GM21737 (cell line): ENCODE measurements at regions not wholly inside any gene's neighbourhood (a gene's known extent, or its start where the extent isn't known, plus 50 kb on each side); places are given as distances from the start of the nearest gene placed in this dataset.

Source experiments
- ATAC-seq: cut with Tn5 transposase; IDR thresholded peaks from one replicate; pipeline ENCODE4 v1.9.1; 2021; ENCODE audit warnings: mild to moderate bottlenecking, moderate library complexity; ENCODE audit not compliant: unreplicated experiment

DNA sequence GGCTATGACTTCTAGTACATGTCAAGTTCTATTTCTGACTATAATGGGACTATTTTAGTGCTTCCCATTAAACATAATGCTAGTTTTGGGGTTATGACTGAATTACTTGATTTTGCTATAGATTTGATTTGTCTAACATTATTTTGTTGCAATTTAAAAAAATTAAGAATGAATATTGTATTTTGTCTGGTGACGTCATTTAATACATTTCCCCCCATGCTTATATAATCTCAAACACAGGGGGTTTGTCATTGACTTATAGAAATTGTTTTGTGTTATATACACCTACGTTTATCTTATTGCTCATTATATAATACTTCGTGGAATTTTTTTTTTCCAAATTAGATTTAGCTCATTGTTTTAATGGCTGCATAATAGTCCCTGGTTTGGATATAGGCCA is 270.3 kb upstream of the VLDLR start:
- ATAC-seq = no peak

DNA sequence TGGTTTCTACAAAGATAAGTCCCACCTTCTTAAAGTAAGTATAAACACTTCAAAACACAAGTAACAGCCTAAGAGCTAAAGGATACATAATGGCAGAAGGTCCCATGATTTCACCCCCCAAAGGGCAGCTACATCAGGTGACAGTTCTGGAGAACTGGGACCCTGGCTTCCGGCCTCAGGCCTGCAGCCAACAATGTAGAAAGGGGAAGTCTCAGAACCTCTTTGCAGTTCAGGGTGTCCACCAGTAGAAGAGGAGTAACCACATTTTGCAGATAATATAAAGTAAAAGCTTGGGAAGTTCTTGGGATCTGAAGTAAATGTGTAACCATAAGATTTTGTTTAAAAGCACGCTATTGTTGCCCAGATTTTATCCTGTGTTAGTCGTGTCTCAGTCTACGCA is 267.4 kb upstream of the VLDLR start:
- no peak for ATAC-seq

DNA sequence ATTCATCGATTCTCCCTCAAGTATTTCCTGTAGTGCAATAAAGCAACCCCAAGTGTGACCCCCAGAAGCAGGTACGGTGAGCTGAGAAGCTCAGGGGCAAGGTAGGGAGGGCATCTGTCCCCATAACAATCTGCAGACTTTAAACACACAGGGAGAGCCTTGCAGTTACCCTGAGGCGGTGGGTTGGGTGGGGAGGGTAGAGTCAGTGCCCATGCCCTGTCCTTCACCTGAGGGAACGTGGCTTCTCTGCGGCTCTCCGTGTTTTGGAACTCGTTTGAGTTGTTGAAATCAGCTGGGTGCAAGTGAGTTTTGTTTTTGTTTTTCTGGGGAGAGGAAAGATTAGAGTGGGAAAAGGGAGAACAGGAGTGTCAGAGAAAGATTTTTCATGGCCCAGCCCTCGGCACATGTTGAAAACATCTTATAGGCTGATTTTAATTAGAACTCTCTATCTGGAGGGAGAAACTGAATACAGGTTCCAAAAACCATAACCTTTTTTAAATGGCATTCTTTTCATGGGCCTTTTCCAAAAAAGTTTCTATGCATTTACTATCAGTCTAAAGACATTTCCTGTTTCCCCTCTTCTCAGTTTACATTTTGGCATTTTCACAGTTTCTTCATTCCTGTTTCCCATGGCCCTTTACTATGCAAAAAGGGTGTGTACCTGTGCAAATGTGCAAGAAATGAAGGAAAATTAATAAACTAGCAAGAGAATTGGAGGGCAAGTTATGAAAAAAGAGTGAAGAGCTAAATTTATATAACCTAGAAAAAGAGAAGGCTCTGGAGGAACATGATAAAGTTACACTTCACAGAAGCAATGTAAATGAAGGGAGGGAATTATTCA is 266.5 kb upstream of the VLDLR start:
- ATAC-seq = no peak

DNA sequence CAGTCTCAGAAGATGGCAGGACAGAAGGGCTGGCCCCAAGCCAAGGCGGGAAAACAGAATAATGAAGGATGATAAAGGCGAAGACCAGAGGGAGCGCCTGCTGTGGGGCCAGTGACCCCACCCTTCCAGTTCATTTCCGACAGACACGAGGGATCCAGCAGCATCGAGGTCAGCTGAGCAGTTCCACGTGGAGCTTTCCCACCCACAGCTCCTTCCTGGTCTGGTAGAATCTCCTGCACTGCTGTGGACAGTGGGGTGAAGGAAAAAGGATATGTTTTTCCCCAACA is 265.9 kb upstream of the VLDLR start:
- ATAC-seq = no peak

DNA sequence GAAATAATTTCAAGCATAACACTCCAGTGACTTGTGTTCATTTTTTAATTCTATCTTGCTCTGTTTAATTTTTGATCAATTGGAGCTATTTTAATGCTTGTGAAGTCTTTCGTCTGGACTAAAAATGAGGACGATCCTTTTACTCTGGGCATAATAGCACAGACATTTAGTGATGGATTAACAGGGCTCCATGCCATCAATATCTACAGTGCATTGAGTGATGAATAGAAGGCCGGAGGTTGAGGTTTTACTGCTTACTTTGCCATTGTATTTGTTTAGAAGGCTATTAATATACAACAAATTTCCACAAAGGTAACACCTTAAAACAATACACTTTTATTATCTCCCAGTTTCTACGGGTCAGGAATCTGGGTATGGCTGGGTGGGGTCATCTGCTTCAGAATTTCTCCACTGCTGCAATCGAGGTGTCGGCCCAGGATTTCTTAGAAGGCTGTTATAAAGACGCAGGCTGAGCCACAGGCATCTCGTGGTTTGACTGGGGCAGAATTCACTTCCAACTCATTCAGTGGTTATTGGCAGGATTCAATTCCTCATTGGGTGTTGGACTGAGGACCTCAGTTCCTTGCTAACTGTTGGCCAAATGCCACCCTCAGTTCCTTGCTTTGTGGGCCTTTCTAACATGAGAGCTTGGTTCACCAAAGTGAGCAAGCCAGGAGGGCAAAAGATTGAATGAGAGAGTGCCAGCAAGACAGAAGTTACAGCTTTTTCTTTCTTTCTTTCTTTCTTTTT is 265.4 kb upstream of the VLDLR start:
- ATAC-seq = no peak

DNA sequence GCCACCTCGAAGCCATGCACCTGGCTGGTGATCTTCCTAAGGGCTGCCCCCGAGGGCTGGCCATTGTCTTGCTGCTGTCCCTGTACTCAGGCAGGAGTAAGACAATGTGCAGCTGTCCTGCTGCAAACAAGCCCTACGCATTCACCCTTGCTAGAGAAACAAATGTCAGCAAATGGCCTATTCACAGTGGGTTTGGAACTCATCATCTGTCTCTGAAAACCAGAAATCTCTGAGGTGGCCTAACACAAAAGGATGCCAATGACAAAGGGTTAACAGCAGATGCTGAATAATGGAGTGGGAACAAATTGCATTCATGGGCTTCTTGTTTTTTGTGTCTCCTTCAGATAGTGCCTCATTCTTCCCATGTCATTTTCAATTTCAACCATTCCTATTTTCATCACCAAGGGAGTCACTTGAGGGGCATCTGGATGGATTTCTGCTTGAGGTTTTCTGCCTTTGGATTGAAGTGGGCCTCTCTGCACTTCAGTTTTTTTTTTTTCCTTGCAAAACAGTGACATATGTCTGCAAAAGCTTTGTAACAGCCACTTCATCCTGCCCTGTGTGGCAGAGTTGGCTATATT is 261.6 kb upstream of the VLDLR start:
- no peak for ATAC-seq

DNA sequence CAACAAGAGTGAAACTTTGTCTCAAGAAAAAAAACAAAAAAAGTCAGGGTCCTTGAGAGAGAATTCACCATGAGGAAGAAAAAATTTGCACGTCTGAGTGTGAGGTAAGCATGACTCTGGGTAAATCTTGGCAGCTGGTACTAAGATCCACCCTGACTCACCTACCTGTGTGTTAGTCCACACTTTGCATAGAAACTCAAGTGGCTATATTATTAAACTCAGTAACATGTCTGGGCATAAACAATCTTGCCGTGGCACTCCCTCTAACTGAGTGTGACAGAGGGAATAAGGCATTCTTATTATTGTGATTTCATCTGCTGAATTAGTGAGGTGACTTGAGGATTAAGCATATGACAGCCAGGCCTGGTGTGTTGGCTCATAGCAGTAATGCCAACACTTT is 259.4 kb upstream of the VLDLR start:
- no peak for ATAC-seq

DNA sequence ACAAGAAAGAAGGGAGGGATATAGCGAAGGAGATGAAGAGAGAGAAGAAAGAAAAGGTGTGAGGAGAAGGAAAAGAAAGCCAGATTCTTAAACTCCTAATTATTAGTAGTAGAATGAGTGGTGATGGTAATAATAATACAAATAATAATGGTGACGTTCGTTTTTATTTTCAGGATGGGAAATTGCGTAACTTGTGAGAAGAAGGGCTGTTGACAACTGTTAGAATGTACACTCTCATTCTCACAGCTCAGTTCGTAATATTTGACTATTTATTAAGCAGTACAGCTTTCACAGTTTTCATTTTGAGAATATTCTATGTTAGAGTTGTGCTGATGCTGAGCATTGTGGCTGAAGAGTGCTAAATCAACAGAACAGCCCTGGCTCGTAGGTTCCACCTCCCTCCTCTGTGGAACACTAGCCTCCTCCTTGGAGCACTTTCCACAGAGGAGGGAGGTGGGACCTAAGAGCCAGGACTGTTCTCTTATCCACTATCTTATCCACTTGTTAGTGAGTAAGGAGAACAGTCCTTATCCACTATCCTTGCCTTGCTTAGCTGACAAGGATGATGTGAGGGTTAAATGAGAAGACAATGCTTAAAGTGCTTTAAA is 258.3 kb upstream of the VLDLR start:
- ATAC-seq = no peak

DNA sequence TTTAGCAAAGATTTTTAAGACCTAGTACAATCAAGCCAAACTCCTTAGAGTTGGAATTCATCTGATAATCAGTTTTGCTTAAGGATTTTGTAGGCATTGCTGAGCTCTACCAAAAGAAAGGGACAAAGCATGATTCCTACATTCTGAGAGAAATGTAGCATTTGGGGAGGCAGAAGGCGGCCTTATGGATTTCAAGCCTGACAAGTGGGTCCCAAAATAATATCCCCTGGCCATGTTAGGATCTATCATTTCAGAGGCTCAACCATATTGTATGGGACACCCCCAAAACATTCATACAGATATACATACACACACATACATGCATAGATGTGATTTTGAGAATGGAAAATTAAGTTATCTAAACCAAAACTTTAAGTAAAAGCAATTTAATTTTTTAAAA is 257.8 kb upstream of the VLDLR start:
- no peak for ATAC-seq

DNA sequence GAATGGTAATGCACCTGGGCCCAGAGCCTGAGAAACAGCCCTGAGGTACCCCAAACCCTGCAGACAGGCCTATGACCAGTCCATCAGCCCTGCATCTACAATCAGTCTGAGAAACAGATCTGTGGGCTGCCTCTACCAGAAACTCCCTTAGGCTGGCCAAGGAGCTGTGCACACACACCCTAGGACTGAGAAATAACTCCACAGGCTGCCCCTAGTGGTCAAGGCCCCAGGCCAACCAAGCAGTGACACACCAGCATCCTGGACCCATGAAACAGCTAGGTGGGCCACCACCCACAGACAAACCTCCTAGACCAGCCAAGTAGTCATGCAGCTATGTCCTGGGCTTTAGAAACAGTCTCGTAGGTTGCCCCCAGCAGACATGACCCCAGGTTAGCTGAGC is 253.6 kb upstream of the VLDLR start:
- no peak for ATAC-seq

DNA sequence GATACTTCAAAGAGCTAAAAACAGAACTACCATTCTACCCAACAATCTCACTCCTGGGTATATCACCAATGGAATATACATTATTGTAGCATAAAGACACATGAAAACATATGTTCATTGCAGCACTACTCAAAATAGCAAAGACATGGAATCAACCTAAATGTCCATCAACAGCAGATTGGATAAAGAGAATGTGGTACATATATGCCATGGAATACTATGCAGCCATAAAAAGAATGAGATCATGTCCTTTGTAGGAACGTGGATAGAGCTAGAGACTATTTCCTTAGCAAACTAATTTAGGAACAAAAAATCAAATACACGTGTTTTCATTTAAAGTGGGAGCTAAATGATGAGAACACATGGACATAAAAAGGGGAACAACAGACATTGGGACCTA is 247.9 kb upstream of the VLDLR start:
- no peak for ATAC-seq

DNA sequence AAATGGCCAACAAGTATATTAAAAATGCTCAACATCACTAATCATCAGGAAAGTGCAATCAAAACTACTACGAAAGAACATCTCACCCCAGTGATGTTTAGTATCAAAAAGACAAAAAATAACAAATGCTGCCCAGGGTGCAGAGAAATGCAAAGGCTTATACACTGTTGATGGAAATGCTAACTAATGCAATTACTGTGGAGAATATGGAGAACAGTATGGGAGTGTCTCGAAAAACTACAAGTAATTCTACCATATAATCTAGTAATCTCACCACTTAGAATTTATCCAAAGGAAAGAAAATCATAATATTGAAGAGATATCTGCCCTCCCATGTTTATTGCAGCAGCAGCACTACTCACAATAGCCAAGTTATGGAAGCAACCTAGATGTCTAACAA is 246.5 kb upstream of the VLDLR start:
- no peak for ATAC-seq

DNA sequence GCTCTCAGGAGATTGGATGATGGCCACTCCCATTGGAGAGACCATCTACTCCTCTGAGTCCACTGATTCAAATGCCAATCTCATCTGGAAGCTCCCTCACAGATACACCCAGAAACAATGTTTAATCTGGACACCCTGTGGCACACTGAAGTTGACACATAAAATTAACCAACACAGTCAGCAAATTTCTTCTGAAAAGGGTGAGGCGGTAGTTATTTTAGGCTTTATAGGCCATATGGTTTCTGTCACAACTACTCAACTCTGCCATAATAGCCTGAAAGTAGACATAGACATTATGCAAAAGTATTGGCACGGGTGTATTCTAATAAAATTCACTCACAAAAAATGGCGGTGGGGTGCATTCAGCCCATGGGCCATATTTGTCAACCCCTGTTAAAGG is 244.5 kb upstream of the VLDLR start:
- ATAC-seq = no peak

DNA sequence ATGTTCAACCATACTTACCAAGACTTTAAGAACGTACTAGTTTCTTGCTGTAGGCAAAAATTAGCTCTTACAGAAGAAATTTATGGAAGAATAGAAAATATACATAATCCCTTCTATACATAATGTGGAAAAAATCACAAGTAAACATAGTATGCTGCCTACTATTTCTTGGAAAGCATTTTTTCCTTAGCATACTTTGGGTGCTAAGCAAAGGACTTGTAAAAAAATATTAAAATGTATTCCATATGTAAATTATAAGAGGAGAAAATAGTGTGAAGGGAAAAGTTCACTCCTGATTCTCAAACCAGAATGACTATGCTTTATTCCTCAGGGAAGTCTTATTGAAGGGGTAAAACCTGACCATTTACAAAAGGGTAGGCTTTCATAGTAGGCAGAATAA is 243.8 kb upstream of the VLDLR start:
- no peak for ATAC-seq

DNA sequence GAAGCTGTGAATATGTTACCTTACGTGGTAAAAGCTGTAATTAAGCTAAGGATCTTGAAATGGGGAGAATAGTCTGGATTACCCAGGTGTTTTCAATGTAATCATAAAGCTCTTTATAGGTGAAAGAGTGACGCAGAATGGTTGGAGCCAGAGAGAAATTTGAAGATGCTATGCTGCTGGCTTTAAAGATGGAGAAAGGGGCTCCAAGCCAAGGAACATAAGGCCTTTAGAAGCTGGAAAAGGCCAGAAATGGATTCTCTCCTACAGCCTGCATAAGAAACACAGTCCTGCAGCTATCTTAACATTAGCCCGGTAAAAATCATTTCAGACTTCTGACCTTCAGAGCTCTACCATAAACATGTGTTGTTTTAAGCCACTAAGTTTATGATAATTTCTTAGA is 243.3 kb upstream of the VLDLR start:
- ATAC-seq = no peak

DNA sequence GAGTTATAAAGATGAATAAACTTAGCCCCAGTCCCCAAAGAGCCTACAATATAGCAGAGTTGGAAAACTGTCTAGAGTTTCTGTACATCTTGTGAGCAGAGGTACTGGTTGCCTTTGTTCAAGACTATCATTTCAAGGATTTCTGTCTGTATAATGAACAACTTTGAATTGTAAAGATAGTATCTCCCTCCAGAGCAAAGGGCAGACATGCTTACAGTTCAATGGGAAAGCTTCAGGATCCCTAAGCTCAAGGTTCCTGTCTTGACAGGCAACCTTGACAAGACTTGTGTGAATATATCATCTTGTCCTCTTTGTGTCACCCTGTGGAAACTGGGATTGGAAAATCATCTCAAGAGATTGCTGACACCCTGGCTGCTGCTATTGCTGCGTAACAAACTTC is 242.8 kb upstream of the VLDLR start:
- no peak for ATAC-seq

DNA sequence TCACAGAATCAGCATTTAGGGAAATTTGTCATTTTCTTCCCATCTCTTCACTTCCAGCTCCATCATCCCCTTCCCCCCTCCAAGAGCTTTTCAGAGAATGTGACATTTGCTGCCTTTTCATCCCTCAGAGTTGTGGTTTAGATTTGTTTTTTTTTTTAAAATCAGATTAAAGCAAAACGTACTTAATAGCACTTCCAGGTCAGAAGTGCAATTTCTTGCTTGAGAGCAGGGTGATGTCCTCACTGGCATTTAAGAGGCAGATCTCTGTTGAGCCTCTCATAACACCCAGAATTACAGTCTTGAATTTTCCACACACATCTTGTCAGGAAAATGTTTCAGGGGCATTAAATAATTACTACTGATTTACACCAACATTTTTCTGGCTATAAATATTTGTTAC is 236.8 kb upstream of the VLDLR start:
- no peak for ATAC-seq

DNA sequence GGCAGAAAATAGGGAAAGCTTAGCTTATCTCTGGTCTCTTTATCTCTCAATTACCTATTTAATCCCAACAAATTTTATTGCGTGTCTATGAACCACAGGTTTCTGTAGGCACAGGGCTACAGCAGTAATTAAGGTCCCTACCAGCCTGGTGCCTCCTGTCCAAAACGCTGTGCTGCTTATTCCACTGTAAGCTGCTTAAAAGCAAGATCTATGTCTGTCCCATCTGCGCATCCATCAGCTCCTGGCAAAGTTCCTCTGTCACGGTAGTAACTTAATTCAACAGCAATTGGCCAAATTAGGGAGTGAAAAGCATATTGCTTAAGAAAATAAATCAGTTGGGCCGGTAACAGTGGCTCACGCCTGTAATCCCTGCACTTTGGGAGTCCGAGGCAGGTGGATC is 235.8 kb upstream of the VLDLR start:
- no peak for ATAC-seq

DNA sequence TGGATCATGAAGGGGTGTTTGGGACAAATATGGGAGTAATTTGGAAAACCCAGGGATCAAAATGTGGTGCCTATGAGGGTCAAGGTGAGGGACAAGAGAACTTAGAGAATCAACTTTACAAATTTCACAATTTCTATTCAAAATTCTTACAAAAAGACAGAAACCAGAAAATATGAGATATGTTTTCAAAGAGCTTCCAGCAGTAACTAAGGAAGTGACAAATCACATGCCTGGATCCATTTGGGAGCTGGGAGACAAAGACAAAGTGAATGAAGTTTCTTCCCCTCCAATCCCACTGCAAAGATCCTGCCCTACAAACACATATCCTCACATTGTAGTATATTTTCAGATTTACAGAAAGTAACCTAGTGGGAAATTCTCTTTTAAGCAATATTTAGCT is 235.0 kb upstream of the VLDLR start:
- no peak for ATAC-seq

DNA sequence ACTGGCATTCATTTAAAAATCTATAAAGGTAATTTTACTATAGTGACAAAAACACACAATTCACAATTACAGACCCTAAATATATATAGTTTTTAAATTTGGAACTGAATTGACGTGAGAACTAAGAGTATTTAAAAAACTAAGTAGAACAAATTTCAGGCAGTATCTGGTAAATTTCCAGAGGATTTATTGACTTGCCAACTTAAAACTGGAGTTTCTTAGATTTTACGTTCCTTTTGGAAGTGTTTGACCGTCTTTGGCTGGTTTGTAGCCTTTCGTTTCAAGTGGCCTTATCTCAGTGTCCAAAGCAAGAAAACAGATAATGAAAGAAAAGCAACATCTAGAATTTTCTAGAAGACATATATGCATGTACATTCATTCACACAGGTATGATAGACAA is 234.4 kb upstream of the VLDLR start:
- no peak for ATAC-seq

DNA sequence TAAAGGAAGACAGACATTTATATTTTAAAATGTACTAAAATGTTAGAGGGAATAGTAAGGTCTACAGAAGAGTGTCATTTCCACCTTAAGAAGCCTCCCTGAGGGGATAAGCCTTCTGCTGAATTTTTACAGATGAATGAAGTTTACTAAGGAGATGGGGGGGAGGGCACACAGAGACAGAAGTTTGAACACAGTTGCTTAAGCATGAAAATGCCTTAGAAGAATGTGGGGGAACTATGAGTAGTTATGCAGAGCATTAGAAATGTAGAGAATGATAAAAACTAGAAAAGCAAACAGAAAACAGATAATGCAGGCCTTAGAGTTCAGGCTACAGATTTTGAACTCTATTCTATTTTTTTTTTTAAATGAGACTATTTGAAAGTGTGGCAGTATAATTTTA is 232.2 kb upstream of the VLDLR start:
- ATAC-seq = no peak

DNA sequence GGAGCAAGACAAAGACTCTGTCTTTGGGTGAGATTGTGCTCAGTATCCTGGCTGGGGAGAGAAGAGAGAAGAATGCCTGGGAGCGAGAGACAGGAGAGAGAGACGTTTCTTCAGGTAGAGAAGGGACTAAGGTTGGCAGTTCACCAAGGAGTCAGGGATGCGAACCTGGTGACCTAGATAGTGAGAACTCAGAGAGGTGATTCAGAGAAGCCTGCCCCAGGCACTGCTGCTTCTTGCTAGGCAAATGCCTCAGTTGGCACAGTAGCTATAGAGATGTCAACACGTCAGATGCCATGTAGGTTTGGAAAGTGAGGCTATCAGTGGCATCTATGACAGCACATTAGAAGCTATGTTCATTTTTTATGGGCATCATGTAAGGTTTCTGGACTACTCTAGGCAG is 231.6 kb upstream of the VLDLR start:
- ATAC-seq = no peak
